Activated CD8-positive, alpha-beta memory T cell treated with anti-CD3 and anti-CD28 coated beads, Interleukin-2, amount 10 ng/mL, durations not matched to agents 7 days and 5 days (primary cell): ENCODE measurements at regions not wholly inside any gene's neighbourhood (a gene's known extent, or its start where the extent isn't known, plus 50 kb on each side); places are given as distances from the start of the nearest gene placed in this dataset.

ENCODE experiments used
- ATAC-seq: fragments of 150-1000 bp; cut with Tn5 transposase; one replicate; pipeline ENCODE4 v1.10.0; 2021; ENCODE audit warnings: moderate library complexity
- CTCF ChIA-PET: fragments of 350-600 bp; sonication (Branson Sonifier 250); formaldehyde crosslinking; loops from one replicate; lab custom pipeline; 2021; ENCODE audit warnings: antibody characterized with exemption; lab: Charles Lee
- DNase-seq: peaks from one replicate; pipeline ENCODE4 v3.0.0-alpha.2; 2020
- H3K27ac Mint-ChIP-seq: one replicate; pipeline ENCODE4 v1.8.0; 2021; ENCODE audit warnings: mild to moderate bottlenecking, mixed read lengths
- H3K27me3 Mint-ChIP-seq: one replicate; pipeline ENCODE4 v1.8.0; 2021; ENCODE audit warnings: mixed read lengths
- H3K36me3 Mint-ChIP-seq: one replicate; pipeline ENCODE4 v1.8.0; 2021; ENCODE audit warnings: mild to moderate bottlenecking, mixed read lengths
- H3K4me1 Mint-ChIP-seq: one replicate; pipeline ENCODE4 v1.8.0; 2021; ENCODE audit warnings: mixed read lengths
- H3K4me3 Mint-ChIP-seq: one replicate; pipeline ENCODE4 v1.8.0; 2021; ENCODE audit warnings: mild to moderate bottlenecking, moderate library complexity, mixed read lengths
- H3K9me3 Mint-ChIP-seq: one replicate; pipeline ENCODE4 v1.8.0; 2022; ENCODE audit warnings: low read depth, mixed read lengths

DNA sequence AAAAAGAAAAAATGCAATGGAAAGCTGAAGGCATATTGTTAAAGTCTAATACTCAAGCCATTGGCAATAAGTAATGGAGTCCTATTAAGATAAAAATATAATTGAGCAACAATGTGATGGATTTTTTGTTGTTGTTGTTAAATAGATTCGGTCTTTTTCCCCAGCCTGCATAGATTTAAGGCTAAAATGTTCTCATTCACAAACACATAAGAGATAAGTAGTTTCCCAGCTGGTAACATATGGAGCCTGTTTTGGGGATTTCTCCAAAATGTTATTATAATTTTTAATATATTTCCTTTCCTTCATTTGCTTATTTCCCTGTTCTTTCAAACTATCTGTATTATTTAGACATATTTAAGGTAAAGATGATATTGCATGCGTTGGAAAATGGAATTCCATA, 1149.1 kb upstream of the PRR20A start:
- Mint-ChIP-seq H3K27ac (no peak overlapping the region), H3K9me3 (peaks cover 5% of the 10 kb centered on the region), H3K36me3 (no peaks in the 10 kb centered on the region), H3K27me3 (no peaks in the 10 kb centered on the region), H3K4me3 (no peak overlapping the region), H3K4me1 (no peaks in the 10 kb centered on the region)
- DNase-seq (no peak), ATAC-seq (no peak)
- CTCF ChIA-PET: no interaction called here

DNA sequence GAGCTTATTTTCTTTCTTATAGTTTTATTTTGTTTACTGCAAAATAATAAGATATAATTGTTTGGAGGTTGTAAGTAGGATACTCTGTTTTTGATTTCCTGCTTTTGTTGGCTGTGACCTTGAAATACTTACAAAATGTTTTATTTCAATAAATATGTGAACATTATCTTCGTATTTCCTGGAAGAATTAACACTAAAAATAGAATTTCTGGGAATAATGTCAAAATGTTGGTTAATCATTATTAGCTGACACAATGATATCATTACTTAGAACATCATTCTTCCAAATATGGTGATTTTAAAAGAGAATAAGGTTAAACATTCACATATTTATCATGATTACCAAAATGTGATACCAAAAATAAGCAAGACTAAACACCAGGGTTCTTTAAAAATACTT, 1148.6 kb upstream of the PRR20A start:
- Mint-ChIP-seq H3K9me3 (peaks cover 5% of the 10 kb centered on the region), H3K27ac (no peak overlapping the region), H3K27me3 (no peaks in the 10 kb centered on the region), H3K36me3 (no peaks in the 10 kb centered on the region), H3K4me1 (no peaks in the 10 kb centered on the region), H3K4me3 (no peak overlapping the region)
- CTCF ChIA-PET: no interaction called here
- no peak for DNase-seq
- ATAC-seq: no peak

DNA sequence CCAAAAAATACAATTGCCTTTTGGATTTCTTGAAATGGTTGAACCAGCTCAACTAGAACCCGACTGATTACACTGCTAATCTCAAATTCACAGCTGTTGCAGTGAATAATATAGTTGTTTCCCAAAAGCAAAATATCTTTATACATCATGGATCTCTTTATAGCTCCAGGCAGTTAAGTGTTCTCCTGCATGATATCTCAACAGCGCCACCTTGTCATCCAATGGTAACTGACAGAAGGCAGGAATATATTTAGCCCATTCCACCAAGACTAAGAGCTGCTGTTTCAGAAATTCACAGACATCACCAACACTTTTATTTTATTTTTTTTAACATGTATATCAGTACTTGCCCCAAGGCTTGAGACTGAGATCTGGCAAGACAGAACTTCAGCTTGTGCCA, 1141.0 kb upstream of the PRR20A start:
- peaks cover 16% of the 10 kb centered on the region for H3K9me3 Mint-ChIP-seq
- H3K27ac Mint-ChIP-seq: no peak overlapping the region
- no peak for ATAC-seq
- no peaks in the 10 kb centered on the region for H3K36me3 Mint-ChIP-seq
- CTCF ChIA-PET: no interaction called here
- no peak overlapping the region for H3K4me3 Mint-ChIP-seq
- H3K27me3 Mint-ChIP-seq: no peaks in the 10 kb centered on the region
- no peaks in the 10 kb centered on the region for H3K4me1 Mint-ChIP-seq
- no peak for DNase-seq

DNA sequence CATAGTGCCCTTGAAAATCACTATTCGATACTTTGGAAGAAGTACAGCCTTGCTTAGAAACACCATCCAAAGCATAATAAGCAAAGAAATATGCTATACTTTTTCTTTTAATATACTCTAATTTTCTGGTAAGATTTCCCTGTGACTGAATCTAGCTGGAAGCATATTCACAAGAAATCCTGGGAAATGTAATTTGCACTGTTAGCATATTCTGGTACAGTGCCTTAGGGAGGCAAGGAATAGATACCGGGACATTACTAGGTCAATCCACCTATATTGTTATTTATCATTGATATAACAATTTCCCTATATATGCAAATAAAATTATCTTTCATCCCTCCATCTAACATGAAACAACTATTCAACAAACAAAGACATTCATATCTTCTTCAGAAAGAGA, 1131.3 kb upstream of the PRR20A start:
- DNase-seq (no peak), ATAC-seq (no peak)
- CTCF ChIA-PET: no interaction called here
- Mint-ChIP-seq H3K9me3 (peaks cover 4% of the 10 kb centered on the region), H3K27me3 (no peaks in the 10 kb centered on the region), H3K27ac (no peak overlapping the region), H3K36me3 (no peaks in the 10 kb centered on the region), H3K4me3 (no peak overlapping the region), H3K4me1 (no peaks in the 10 kb centered on the region)

DNA sequence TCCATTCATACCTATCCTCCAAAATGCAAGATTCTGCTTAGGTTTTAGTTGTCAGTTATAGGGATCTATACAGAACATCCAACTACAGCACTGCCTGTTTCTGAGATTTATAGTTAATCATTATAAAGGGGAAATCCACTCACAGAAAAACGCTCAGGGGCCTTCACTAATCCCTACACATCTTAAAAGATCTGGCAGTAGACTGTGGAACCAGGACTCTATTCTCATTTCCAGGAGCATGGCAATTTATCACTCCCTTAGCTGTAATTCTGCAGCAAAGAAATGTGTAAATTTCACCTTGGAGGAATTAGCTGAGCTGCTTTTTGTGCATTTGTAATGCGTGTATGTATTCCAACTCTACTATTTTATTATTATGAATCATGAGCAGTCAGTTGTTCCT, 1128.1 kb upstream of the PRR20A start:
- H3K9me3 Mint-ChIP-seq: peaks cover 4% of the 10 kb centered on the region
- no peaks in the 10 kb centered on the region for H3K36me3 Mint-ChIP-seq
- CTCF ChIA-PET: no interaction called here
- H3K4me3 Mint-ChIP-seq: no peak overlapping the region
- DNase-seq (no peak), ATAC-seq (no peak)
- no peak overlapping the region for H3K27ac Mint-ChIP-seq
- H3K4me1 Mint-ChIP-seq: no peaks in the 10 kb centered on the region
- no peaks in the 10 kb centered on the region for H3K27me3 Mint-ChIP-seq

DNA sequence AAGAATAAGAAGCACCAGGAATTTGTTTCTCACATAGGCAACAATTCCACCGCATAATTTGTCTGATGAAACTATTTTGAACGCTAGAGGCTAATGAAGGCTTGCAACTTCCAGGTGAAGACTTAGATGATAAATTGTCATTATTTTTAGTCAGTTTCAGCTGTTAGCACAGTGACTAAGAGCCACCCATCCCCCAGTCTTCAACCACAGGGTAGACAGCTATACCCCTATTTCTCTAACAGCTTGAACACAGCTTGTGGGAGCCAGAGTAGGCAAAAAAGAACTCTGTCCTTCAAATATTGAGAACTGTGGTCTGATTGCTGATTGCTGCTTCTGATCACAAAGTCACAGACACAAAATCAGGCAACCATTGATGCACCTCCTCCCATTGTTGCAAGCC, 1124.8 kb upstream of the PRR20A start:
- CTCF ChIA-PET: no interaction called here
- H3K9me3 Mint-ChIP-seq: peaks cover 10% of the 10 kb centered on the region
- no peaks in the 10 kb centered on the region for H3K36me3 Mint-ChIP-seq
- ATAC-seq (no peak), DNase-seq (no peak)
- H3K4me1 Mint-ChIP-seq: no peaks in the 10 kb centered on the region
- no peaks in the 10 kb centered on the region for H3K27me3 Mint-ChIP-seq
- no peak overlapping the region for H3K4me3 Mint-ChIP-seq
- H3K27ac Mint-ChIP-seq: no peak overlapping the region

DNA sequence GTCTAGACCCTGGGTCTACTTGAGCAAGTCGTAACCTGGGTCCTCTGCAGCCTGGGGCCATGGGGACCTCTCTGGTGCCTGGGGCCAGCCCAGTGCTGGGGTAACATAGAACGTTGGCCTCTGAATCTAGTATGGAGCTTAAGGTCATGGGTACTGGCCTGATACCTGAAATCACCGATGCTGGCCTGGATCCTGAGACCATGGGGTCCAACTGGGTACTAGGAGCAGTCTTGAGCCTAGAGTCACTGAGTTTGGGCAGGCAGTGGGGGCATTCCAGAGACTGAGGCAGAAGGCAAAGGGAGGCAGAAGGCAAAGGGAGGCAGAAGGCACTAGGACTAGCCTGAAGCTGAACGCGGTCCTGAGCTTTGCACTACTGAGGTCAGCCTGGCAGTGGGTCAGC, 1121.1 kb upstream of the PRR20A start:
- H3K9me3 Mint-ChIP-seq: peaks cover 15% of the 10 kb centered on the region
- no peak overlapping the region for H3K4me3 Mint-ChIP-seq
- H3K27me3 Mint-ChIP-seq: no peaks in the 10 kb centered on the region
- no peaks in the 10 kb centered on the region for H3K36me3 Mint-ChIP-seq
- ATAC-seq (no peak), DNase-seq (no peak)
- H3K4me1 Mint-ChIP-seq: no peaks in the 10 kb centered on the region
- CTCF ChIA-PET: no interaction called here
- H3K27ac Mint-ChIP-seq: no peak overlapping the region

DNA sequence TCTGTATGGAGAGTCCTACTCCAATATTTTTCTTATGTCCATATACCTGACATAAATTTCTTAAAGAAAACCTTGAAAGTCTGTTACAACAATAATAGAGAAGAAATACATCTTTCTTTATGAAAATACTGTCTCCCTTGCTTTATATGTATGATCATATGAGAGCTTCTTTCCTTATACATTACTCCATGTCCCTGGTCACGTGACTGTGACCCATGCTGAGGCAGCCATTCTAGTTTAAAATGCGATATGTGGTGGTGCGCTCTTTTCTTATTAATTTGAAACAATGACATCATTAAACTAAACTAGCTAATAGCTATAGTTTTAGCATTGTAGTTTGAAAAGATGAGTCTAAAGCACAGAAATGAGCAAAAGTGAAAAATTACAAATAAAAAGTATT, 1120.3 kb upstream of the PRR20A start:
- DNase-seq: no peak
- CTCF ChIA-PET: no interaction called here
- no peak overlapping the region for H3K4me3 Mint-ChIP-seq
- peaks cover 15% of the 10 kb centered on the region for H3K9me3 Mint-ChIP-seq
- no peak for ATAC-seq
- H3K27ac Mint-ChIP-seq: no peak overlapping the region
- H3K27me3 Mint-ChIP-seq: no peaks in the 10 kb centered on the region
- no peaks in the 10 kb centered on the region for H3K36me3 Mint-ChIP-seq
- H3K4me1 Mint-ChIP-seq: no peaks in the 10 kb centered on the region

DNA sequence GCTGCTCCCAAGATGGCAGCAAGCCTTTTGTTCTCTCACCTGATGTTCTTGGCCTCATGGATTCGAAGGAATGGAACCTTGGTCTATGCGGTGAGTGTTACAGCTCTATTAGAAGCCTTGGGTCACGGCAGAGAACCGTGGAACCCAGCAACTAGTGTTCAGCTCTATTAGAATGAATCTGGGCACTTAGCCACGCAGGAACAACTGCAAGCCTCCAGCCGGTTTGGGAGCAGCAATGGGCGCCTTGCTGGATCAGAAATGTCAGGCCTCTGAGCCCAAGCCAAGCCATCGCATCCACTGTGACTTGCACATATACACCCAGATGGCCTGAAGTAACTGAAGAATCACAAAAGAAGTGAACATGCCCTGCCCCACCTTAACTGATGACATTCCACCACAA, 1100.7 kb upstream of the PRR20A start:
- ATAC-seq: no peak
- no peak for DNase-seq
- CTCF ChIA-PET: no interaction called here
- no peaks in the 10 kb centered on the region for H3K4me1 Mint-ChIP-seq
- no peaks in the 10 kb centered on the region for H3K27me3 Mint-ChIP-seq
- no peaks in the 10 kb centered on the region for H3K36me3 Mint-ChIP-seq
- H3K27ac Mint-ChIP-seq: no peak overlapping the region
- no peak overlapping the region for H3K4me3 Mint-ChIP-seq
- H3K9me3 Mint-ChIP-seq: peaks cover 17% of the 10 kb centered on the region

DNA sequence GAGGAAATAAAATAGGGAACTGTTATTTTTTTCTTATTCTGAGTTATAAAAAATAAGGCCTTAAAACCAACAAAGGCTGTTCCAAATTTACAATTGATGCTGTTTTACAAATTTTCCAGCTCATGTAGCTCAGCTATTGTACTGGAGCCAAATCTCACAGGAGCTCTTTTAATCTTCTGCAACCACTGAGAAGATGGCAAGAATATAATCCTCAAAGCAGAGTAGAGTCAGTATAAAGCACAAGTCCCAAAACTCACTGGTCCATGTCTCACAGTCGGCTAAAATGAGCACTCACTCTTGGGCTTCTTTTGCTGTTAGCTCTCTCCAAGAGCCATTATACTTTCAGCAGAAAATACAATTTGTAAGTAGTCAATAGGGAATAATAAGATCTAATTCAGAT, 1074.4 kb upstream of the PRR20A start:
- CTCF ChIA-PET: no interaction called here
- H3K4me1 Mint-ChIP-seq: no peaks in the 10 kb centered on the region
- no peak for ATAC-seq

DNA sequence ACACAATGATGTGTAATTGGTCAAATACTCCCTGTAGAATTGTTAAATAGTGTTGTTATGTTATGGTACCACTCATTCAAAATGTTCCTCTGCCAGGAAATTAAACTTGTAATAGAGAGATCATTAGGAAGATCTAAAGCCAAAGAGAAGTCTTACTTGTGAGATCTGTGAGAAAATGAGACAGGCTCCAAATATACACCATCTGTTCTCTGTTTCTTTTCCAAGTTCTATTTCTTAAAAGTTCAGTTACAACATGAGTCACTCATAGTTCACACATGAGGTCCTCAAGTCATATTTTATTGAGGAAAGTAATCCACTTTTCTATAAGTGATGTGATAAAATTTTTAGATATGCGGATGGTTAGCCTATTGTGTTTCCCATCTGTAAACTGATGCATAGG, 1038.1 kb upstream of the PRR20A start:
- no peaks in the 10 kb centered on the region for H3K36me3 Mint-ChIP-seq
- no peaks in the 10 kb centered on the region for H3K27me3 Mint-ChIP-seq
- no peak for DNase-seq
- no peaks in the 10 kb centered on the region for H3K4me1 Mint-ChIP-seq
- ATAC-seq: no peak
- H3K27ac Mint-ChIP-seq: no peak overlapping the region
- H3K4me3 Mint-ChIP-seq: no peak overlapping the region
- H3K9me3 Mint-ChIP-seq: peaks cover 8% of the 10 kb centered on the region
- CTCF ChIA-PET: no interaction called here

More for the DNA sequence above, 1074.4 kb upstream of the PRR20A start:
- Mint-ChIP-seq H3K9me3 (peaks cover 4% of the 10 kb centered on the region), H3K36me3 (no peaks in the 10 kb centered on the region), H3K27ac (no peak overlapping the region), H3K4me3 (no peak overlapping the region), H3K27me3 (no peaks in the 10 kb centered on the region)
- no peak for DNase-seq

DNA sequence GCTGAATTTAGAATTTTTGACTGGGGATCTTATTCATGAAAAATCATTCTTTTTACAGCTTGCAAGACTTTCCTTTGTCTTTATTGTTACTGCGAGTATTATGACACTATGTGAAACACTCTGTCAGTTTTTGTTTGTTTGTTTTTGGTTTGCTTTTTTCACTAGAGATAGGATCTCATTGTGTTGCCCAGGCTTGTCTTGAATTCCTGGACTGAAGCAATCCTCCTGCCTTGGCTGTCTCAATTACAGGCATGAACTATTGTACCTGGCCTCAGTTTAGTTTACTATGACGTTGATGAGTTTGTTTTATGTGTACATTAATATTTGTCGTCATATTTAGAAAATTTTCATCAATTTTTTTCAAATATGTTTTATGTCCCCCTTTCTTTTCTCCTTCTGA, 1030.0 kb upstream of the PRR20A start:
- H3K4me3 Mint-ChIP-seq: no peak overlapping the region
- H3K36me3 Mint-ChIP-seq: no peaks in the 10 kb centered on the region
- H3K27ac Mint-ChIP-seq: no peak overlapping the region

DNA sequence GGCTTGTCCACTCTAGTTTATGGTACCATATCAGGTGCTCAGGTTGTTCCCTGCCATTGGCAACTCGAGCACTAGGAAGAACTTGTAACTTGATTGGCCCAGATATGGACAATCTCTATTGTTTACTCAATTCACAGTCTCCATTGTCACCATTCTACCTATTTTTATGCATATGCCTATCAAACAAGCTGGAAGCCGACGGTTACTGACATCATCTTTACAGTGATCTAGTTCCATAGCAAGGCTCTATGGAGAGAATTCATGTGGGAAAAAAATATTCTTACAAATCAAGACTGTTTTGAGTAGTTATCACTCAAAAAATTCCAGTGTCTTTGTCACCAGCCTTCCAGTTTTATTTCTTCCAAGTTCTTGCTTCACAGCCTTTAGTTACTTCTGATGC, 1006.2 kb upstream of the PRR20A start:
- no peak for ATAC-seq
- Mint-ChIP-seq H3K36me3 (no peaks in the 10 kb centered on the region), H3K27me3 (no peaks in the 10 kb centered on the region), H3K4me3 (no peak overlapping the region), H3K9me3 (peaks cover 11% of the 10 kb centered on the region), H3K27ac (no peak overlapping the region), H3K4me1 (no peaks in the 10 kb centered on the region)
- no peak for DNase-seq
- CTCF ChIA-PET: no interaction called here

More for the DNA sequence above, 1030.0 kb upstream of the PRR20A start:
- ATAC-seq (no peak), DNase-seq (no peak)
- H3K9me3 Mint-ChIP-seq: peaks cover 15% of the 10 kb centered on the region
- no peaks in the 10 kb centered on the region for H3K27me3 Mint-ChIP-seq
- CTCF ChIA-PET: no interaction called here
- H3K4me1 Mint-ChIP-seq: no peaks in the 10 kb centered on the region

DNA sequence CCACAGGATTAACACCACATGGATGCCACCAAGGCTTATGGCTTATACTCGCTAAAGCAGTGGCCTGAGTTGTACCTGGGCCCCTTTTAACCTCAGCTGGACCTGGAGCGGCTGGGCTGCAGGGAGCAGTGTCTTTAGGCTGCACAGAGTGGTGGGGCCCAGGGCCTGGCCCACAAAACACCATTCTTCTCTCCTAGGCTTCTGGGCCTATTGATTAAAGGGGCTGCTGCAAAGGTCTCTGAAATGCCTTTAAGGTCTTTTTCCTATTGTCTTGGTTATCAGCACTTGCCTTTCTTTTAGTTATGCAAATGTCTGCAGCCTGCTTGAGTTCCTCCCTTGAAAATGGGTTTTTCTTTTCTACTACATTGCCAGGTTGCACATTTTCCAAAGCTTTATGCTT, 973.9 kb upstream of the PRR20A start:
- Mint-ChIP-seq H3K36me3 (peaks cover 1% of the 10 kb centered on the region), H3K9me3 (peaks cover 16% of the 10 kb centered on the region), H3K27me3 (no peaks in the 10 kb centered on the region), H3K4me1 (no peaks in the 10 kb centered on the region), H3K4me3 (no peak overlapping the region), H3K27ac (no peak overlapping the region)
- CTCF ChIA-PET: no interaction called here
- no peak for ATAC-seq
- DNase-seq: no peak

DNA sequence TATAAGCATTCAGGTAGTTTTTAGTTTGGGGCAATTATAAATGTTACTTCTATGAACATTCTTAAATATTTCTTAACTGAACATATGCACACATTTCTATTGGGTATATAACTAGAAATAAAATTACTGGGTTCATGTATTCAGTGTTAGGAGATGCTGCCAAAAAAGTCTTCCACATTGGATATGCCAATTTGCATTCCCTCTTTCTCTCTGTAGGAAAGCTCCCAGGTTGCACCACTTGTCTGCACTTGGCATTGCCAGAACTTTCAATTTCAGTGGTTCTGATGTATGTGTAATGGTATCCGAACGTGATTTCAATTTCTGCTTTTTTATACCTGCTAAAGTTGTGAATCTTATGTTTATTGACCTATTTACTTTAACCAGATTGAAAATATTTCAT, 972.1 kb upstream of the PRR20A start:
- no peak overlapping the region for H3K27ac Mint-ChIP-seq
- no peak for ATAC-seq
- peaks cover 19% of the 10 kb centered on the region for H3K9me3 Mint-ChIP-seq
- no peaks in the 10 kb centered on the region for H3K27me3 Mint-ChIP-seq
- peaks cover 1% of the 10 kb centered on the region for H3K36me3 Mint-ChIP-seq
- H3K4me1 Mint-ChIP-seq: no peaks in the 10 kb centered on the region
- H3K4me3 Mint-ChIP-seq: no peak overlapping the region
- CTCF ChIA-PET: no interaction called here
- no peak for DNase-seq
